A549 (cell line): ENCODE measurements at regions not wholly inside any gene's neighbourhood (a gene's known extent, or its start where the extent isn't known, plus 50 kb on each side); places are given as distances from the start of the nearest gene placed in this dataset.
A peak's percentile ranks its signal among the peaks of the same experiment; 100 is the strongest.

ENCODE experiments used
- ATAC-seq, 2 experiments: fragments of 200-7000 bp in 1 of 2; fragments of >200 bp in 1 of 2; cut with Nextera tagmentation in 1 of 2; cut with Tn5 transposase in 1 of 2; 3 replicates each; pipeline versions ENCODE4 v1.8.0 to v1.9.1; 2018 to 2020; ENCODE audit warnings: mild to moderate bottlenecking in 1 of 2, moderate library complexity in 1 of 2
- CTCF ChIA-PET: fragments of 300-600 bp; sonication (Branson Sonifier 250); formaldehyde crosslinking; extraction: SDS; loops from one replicate; lab custom pipeline; 2021; ENCODE audit warnings: antibody characterized with exemption, inconsistent platforms; lab: Yijun Ruan, JAX
- POLR2A ChIA-PET: fragments of 350-600 bp; formaldehyde crosslinking; extraction: SDS; loops from one replicate; lab custom pipeline; 2021; ENCODE audit warnings: antibody characterized with exemption, inconsistent platforms; lab: Yijun Ruan, JAX
- DNase-seq, 2 experiments: peaks; one replicate each; pipeline versions ENCODE4 v3.0.0 to v3.0.0-alpha.2; 2011 to 2016; ENCODE audit warnings: low read depth in 1 of 2, low spot score in 1 of 2
- FAIRE-seq: peaks from 2 replicates; lab custom pipeline; 2011; peaks lifted over from hg19 to GRCh38; lab: Jason Lieb, UNC
- H3K27ac ChIP-seq, 2 experiments: fragments of >200 bp; sonication (Bioruptor Twin); formaldehyde crosslinking; 3 replicates each; pipeline ENCODE4 v1.5.1; 2016 to 2017
- H3K4me1 ChIP-seq: fragments of >200 bp; sonication (Bioruptor Twin); formaldehyde crosslinking; 3 replicates; pipeline ENCODE4 v1.6.1; 2016
- H3K4me2 ChIP-seq: fragments of >200 bp; sonication (Bioruptor Twin); formaldehyde crosslinking; 3 replicates; pipeline ENCODE4 v1.6.1; 2016
- H3K4me3 ChIP-seq: fragments of >200 bp; sonication (Bioruptor Twin); formaldehyde crosslinking; 3 replicates; pipeline ENCODE4 v1.5.1; 2016
- H3K9me3 ChIP-seq: fragments of >200 bp; sonication (Bioruptor Twin); formaldehyde crosslinking; 3 replicates; pipeline ENCODE4 v1.6.1; 2016
- CBX2 ChIP-seq: fragments of 200-600 bp; sonication (generic); IDR thresholded peaks from 2 replicates; pipeline ENCODE4 v1.6.1; 2016; ENCODE audit warnings: low read depth, mild to moderate bottlenecking, borderline replicate concordance
- CEBPB ChIP-seq, 2 experiments: fragments of >200 bp in 1 of 2; sonication (Bioruptor Twin) in 1 of 2; formaldehyde crosslinking in 1 of 2; IDR thresholded peaks; 2 replicates each; pipeline ENCODE4 v1.6.1; 2012 to 2016
- CTCF ChIP-seq: fragments of >200 bp; sonication (Bioruptor Twin); formaldehyde crosslinking; IDR thresholded peaks from 3 replicates; pipeline ENCODE4 v1.5.1; 2016
- E2F6 ChIP-seq: IDR thresholded peaks from 2 replicates; pipeline ENCODE4 v1.6.1; 2012; ENCODE audit warnings: low read depth, borderline replicate concordance
- EHF ChIP-seq: fragments of 250-450 bp; sonication (Bioruptor Pico); IDR thresholded peaks from 2 replicates; pipeline ENCODE4 v1.5.0; 2020; ENCODE audit warnings: mild to moderate bottlenecking
- ELK1 ChIP-seq: fragments of 150-350 bp; IDR thresholded peaks from 2 replicates; pipeline ENCODE4 v1.6.1; 2014; ENCODE audit warnings: low read depth, mild to moderate bottlenecking, low read length
- EP300 ChIP-seq, 2 experiments: fragments of >200 bp; sonication (Bioruptor Twin); formaldehyde crosslinking; IDR thresholded peaks; 2 replicates in 1 of 2; 3 replicates in 1 of 2; pipeline ENCODE4 v1.6.1; 2016 to 2017
- FOSL2 ChIP-seq, 2 experiments: fragments of 450-650 bp in 1 of 2; fragments of >200 bp in 1 of 2; sonication (Bioruptor Twin) in 1 of 2; formaldehyde crosslinking; IDR thresholded peaks; 2 replicates each; pipeline versions ENCODE4 v1.5.0 to v1.6.1; 2016 to 2020; ENCODE audit warnings: mild to moderate bottlenecking in 1 of 2, moderate library complexity in 1 of 2
- HDAC2 ChIP-seq: fragments of 200-600 bp; sonication (generic); IDR thresholded peaks from 2 replicates; pipeline ENCODE4 v1.6.1; 2016
- HOXB13 ChIP-seq: fragments of 250-450 bp; sonication (Bioruptor Pico); IDR thresholded peaks from 2 replicates; pipeline ENCODE4 v1.5.0; 2020; ENCODE audit warnings: low read depth, mild to moderate bottlenecking, moderate library complexity
- HOXB5 ChIP-seq: fragments of 250-450 bp; sonication (Bioruptor Pico); IDR thresholded peaks from 2 replicates; pipeline ENCODE4 v1.5.0; 2020; ENCODE audit warnings: mild to moderate bottlenecking, moderate library complexity
- JUNB ChIP-seq: fragments of >200 bp; sonication (Bioruptor Twin); formaldehyde crosslinking; IDR thresholded peaks from 2 replicates; pipeline ENCODE4 v1.6.1; 2016
- KDM1A ChIP-seq: fragments of 200-600 bp; sonication (generic); IDR thresholded peaks from 2 replicates; pipeline ENCODE4 v1.6.1; 2016; ENCODE audit warnings: low read depth, mild to moderate bottlenecking
- KDM5A ChIP-seq: fragments of 200-600 bp; sonication (generic); IDR thresholded peaks from 2 replicates; pipeline ENCODE4 v1.6.1; 2016; ENCODE audit warnings: antibody characterized with exemption, mild to moderate bottlenecking
- MAFK ChIP-seq: fragments of 450-650 bp; IDR thresholded peaks from 2 replicates; pipeline ENCODE4 v1.6.1; 2014; ENCODE audit not compliant: partially characterized antibody
- NFE2L2 ChIP-seq: fragments of 150-350 bp; conservative IDR thresholded peaks from 2 replicates; pipeline ENCODE4 v1.6.1; 2014; ENCODE audit warnings: low read length
- POLR2AphosphoS2 ChIP-seq: conservative IDR thresholded peaks from 2 replicates; pipeline ENCODE4 v1.6.1; 2012; ENCODE audit warnings: low read length, improper control_type of control experiment, inconsistent platforms
- RAD21 ChIP-seq, 2 experiments: fragments of >200 bp in 1 of 2; sonication (Bioruptor Twin) in 1 of 2; formaldehyde crosslinking in 1 of 2; IDR thresholded peaks in 1 of 2; conservative IDR thresholded peaks in 1 of 2; 2 replicates in 1 of 2; 3 replicates in 1 of 2; pipeline ENCODE4 v1.6.1; 2012 to 2018; ENCODE audit warnings: inconsistent platforms in 1 of 2
- RARB ChIP-seq: fragments of 250-450 bp; sonication (Bioruptor Pico); IDR thresholded peaks from 2 replicates; pipeline ENCODE4 v1.8.0; 2021; ENCODE audit warnings: mild to moderate bottlenecking, moderate library complexity
- TP53 ChIP-seq: fragments of 250-450 bp; sonication (Bioruptor Pico); IDR thresholded peaks from 2 replicates; pipeline ENCODE4 v1.5.0; 2021; ENCODE audit warnings: mild to moderate bottlenecking, moderate library complexity
- USF2 ChIP-seq: fragments of 450-650 bp; IDR thresholded peaks from 2 replicates; pipeline ENCODE4 v1.6.1; 2014; ENCODE audit warnings: antibody characterized with exemption
- ZFP36 ChIP-seq: fragments of 450-650 bp; IDR thresholded peaks from 2 replicates; pipeline ENCODE4 v1.6.1; 2014; ENCODE audit warnings: borderline replicate concordance; ENCODE audit not compliant: partially characterized antibody
- ZSCAN20 ChIP-seq: fragments of 250-450 bp; sonication (Bioruptor Pico); IDR thresholded peaks from 2 replicates; pipeline ENCODE4 v1.8.0; 2022; ENCODE audit warnings: mild to moderate bottlenecking, moderate library complexity
- WGBS: methylation state at CpG from one replicate; pipeline ENCODE4 v1.1.6; 2017; ENCODE audit errors: missing lambda C conversion rate; 5-methylcytosine and 5-hydroxymethylcytosine counted together

- DNase-seq (no peak), FAIRE-seq (no peak), ATAC-seq (no peak)
- POLR2A ChIA-PET, result no interaction called here
- CTCF ChIA-PET, result interaction anchor here (1.5 kb wide), 1 partner anchor 9 kb away, joined by 6 read pairs; no protein-coding TSS in a partner anchor
- no peaks in the 10 kb centered on the region for H3K9me3 ChIP-seq
- H3K4me1 ChIP-seq, result no peaks in the 10 kb centered on the region
- TF ChIP-seq HOXB5 (CRISPR knock-in tag) (no peak), CBX2 (no peak), NFE2L2 (no peak), MAFK (no peak), EHF (CRISPR knock-in tag) (no peak), HOXB13 (CRISPR knock-in tag) (no peak), ZSCAN20 (CRISPR knock-in tag) (no peak), RARB (no peak), ZFP36 (no peak)
- H3K27ac ChIP-seq, result no peak overlapping the region
- no peak overlapping the region for H3K4me3 ChIP-seq
- no peak overlapping the region for H3K4me2 ChIP-seq
Observed at GRCh38 chr3:99508191-99508590, 130.2 kb upstream of the COL8A1 start.

- no peak overlapping the region for H3K4me3 ChIP-seq
- 0 out of 4 replicates have a peak, but pooled peaks of 1 of the 2 experiments have one; percentile 13 for TF ChIP-seq CEBPB (IDR thresholded peaks at IDR 0.05)
- no peak for TF ChIP-seq NFE2L2
- no peak for TF ChIP-seq FOSL2 (IDR thresholded peaks at IDR 0.05)
- 0 out of 2 replicates have a peak, but pooled peaks have one; percentile 25 for TF ChIP-seq FOSL2 (CRISPR knock-in tag; IDR thresholded peaks at IDR 0.05)
- TF ChIP-seq, all 56 proteins: peak for 2
- peak in 1 of 2 experiments; percentile 63; a peak in 2 of 6 replicates for ATAC-seq
- no peak for FAIRE-seq
- no peak overlapping the region for H3K27ac ChIP-seq
- no peaks in the 10 kb centered on the region for H3K4me1 ChIP-seq
- DNase-seq, result peak in 1 of 2 experiments; percentile 46
- 38% methylated on average over 7 of the region's 7 CpGs for WGBS
- ChIA-PET CTCF (interaction anchor here (0.6 kb wide), 1 partner anchor 957 kb away, joined by 4 read pairs; no protein-coding TSS in a partner anchor), POLR2A (no interaction called here)
- no peak overlapping the region for H3K4me2 ChIP-seq
- no peaks in the 10 kb centered on the region for H3K9me3 ChIP-seq
Observed at GRCh38 chr3:99505646-99506269, 132.6 kb upstream of the COL8A1 start.

GRCh38 chr3:99505200-99505599 lies 133.2 kb upstream of the COL8A1 start:
- TF ChIP-seq JUNB, result no peak
- no peak for TF ChIP-seq TP53 (CRISPR knock-in tag)
- no peak for TF ChIP-seq KDM5A
- no peak for TF ChIP-seq KDM1A
- TF ChIP-seq HDAC2, result no peak
- TF ChIP-seq NFE2L2, result no peak
- TF ChIP-seq EHF (CRISPR knock-in tag), result no peak
- TF ChIP-seq USF2, result no peak
- WGBS, result 7% methylated on average over 1 of the region's 1 CpG
- H3K9me3 ChIP-seq, result no peaks in the 10 kb centered on the region
- no peak for ATAC-seq
- H3K4me3 ChIP-seq, result no peak overlapping the region
- DNase-seq, result no peak
- FAIRE-seq, result no peak
- H3K4me2 ChIP-seq, result no peak overlapping the region
- CTCF ChIA-PET, result interaction anchor here (0.6 to 7.7 kb wide), 2 partner anchors 251 to 958 kb away, joined by 4 to 69 read pairs; no protein-coding TSS in a partner anchor
- no peaks in the 10 kb centered on the region for H3K4me1 ChIP-seq
- POLR2A ChIA-PET, result no interaction called here
- no peak overlapping the region for H3K27ac ChIP-seq

GRCh38 chr3:99504258-99504657 lies 134.1 kb upstream of the COL8A1 start:
- peak in 1 of 2 experiments; percentile 2 for DNase-seq
- ChIA-PET CTCF (interaction anchor here (0.7 to 7.7 kb wide), 3 partner anchors 33 to 907 kb away, joined by 3 to 69 read pairs (median 3); no protein-coding TSS in a partner anchor), POLR2A (no interaction called here)
- H3K9me3 ChIP-seq, result no peaks in the 10 kb centered on the region
- 40% methylated on average over 2 of the region's 2 CpGs for WGBS
- FAIRE-seq, result no peak
- no peaks in the 10 kb centered on the region for H3K4me1 ChIP-seq
- no peak for ATAC-seq
- H3K4me3 ChIP-seq, result no peak overlapping the region
- no peak overlapping the region for H3K27ac ChIP-seq
- no peak overlapping the region for H3K4me2 ChIP-seq
- TF ChIP-seq E2F6, result no peak
- TF ChIP-seq POLR2AphosphoS2, result no peak
- TF ChIP-seq MAFK, result no peak
- no peak for TF ChIP-seq RAD21 (conservative IDR thresholded peaks at IDR 0.05 in 1 of 2, IDR thresholded peaks at IDR 0.05 in 1 of 2)
- TF ChIP-seq EP300 (IDR thresholded peaks at IDR 0.05), result no peak
- no peak for TF ChIP-seq NFE2L2
- TF ChIP-seq CTCF, result no peak
- TF ChIP-seq ELK1, result no peak
- no peak for TF ChIP-seq FOSL2 (IDR thresholded peaks at IDR 0.05)
- TF ChIP-seq FOSL2 (CRISPR knock-in tag; IDR thresholded peaks at IDR 0.05), result no peak
